Heart left ventricle (tissue), 16 donors: ENCODE measurements at regions not wholly inside any gene's neighbourhood (a gene's known extent, or its start where the extent isn't known, plus 50 kb on each side); places are given as distances from the start of the nearest gene placed in this dataset.

Experiments used
- ATAC-seq, 4 donors: fragments of 200-7000 bp; cut with Tn5 transposase; one replicate each; pipeline ENCODE4 v1.9.1; 2020 to 2022; ENCODE audit warnings: moderate library complexity in 4 of 4, mild to moderate bottlenecking in 3 of 4, moderate number of reproducible peaks in 1 of 4
- DNase-seq, 5 donors: peaks; one replicate each; pipeline ENCODE4 v3.0.0-alpha.2; 2020
- H3K27ac ChIP-seq, 12 donors: fragments of 200-600 bp; sonication (generic) in 4 of 12; one replicate each; pipeline versions ENCODE4 v1.5.0 to v1.8.0; 2016 to 2022; ENCODE audit warnings: mild to moderate bottlenecking in 2 of 12
- H3K27me3 ChIP-seq, 9 donors: fragments of 200-600 bp; sonication (generic) in 2 of 9; one replicate each; pipeline versions ENCODE4 v1.5.1 to v1.8.0; 2016 to 2022; ENCODE audit warnings: mild to moderate bottlenecking in 3 of 9
- H3K36me3 ChIP-seq, 9 donors: fragments of 200-600 bp; sonication (generic) in 2 of 9; one replicate each; pipeline versions ENCODE4 v1.5.0 to v1.8.0; 2018 to 2022; ENCODE audit warnings: mild to moderate bottlenecking in 2 of 9
- H3K4me1 ChIP-seq, 12 donors: fragments of 200-600 bp; sonication (generic) in 4 of 12; one replicate each; pipeline versions ENCODE4 v1.5.0 to v1.8.0; 2016 to 2022; ENCODE audit warnings: mild to moderate bottlenecking in 3 of 12
- H3K4me3 ChIP-seq, 12 donors: fragments of 200-600 bp; sonication (generic) in 4 of 12; one replicate each; pipeline versions ENCODE4 v1.5.0 to v1.8.0; 2017 to 2022; ENCODE audit warnings: mild to moderate bottlenecking in 9 of 12, moderate library complexity in 4 of 12
- H3K9me3 ChIP-seq, 12 donors: fragments of 200-600 bp; sonication (generic) in 4 of 12; one replicate each; pipeline versions ENCODE4 v1.5.0 to v1.8.0; 2016 to 2022; ENCODE audit warnings: mild to moderate bottlenecking in 1 of 12
- CTCF ChIP-seq, 12 donors: fragments of 200-600 bp; sonication (generic) in 4 of 12; IDR thresholded peaks; one replicate each; pipeline versions ENCODE4 v1.5.0 to v1.8.0; 2018 to 2022; ENCODE audit warnings: antibody characterized with exemption in 12 of 12, mild to moderate bottlenecking in 5 of 12
- POLR2A ChIP-seq, 2 donors: fragments of 450-650 bp; IDR thresholded peaks; one replicate each; pipeline ENCODE4 v1.6.1; 2017; ENCODE audit warnings: antibody characterized with exemption in 2 of 2, mild to moderate bottlenecking in 2 of 2, moderate library complexity in 2 of 2
- WGBS, 4 donors: extraction: QIAGEN DNeasy Blood & Tissue Kit in 2 of 4; methylation state at CpG; one replicate each; pipeline versions ENCODE4 v1.1.5 to v1.1.7; 2013 to 2018; 5-methylcytosine and 5-hydroxymethylcytosine counted together
- intact Hi-C, 10 donors: fragments of 100-400 bp; cut with DNase I; formaldehyde crosslinking; loops; one replicate each; pipeline versions ENCODE4 v1.11.1 to v1.14.2; 2022
- microRNA-seq, 4 donors: library from miRNA; unstranded; fragments of <30 nt; microRNA quantifications; one replicate each; pipeline versions ENCODE4 to v1.2.0, GENCODE V29; 2017 to 2020
- donor health status: ischemic (EF 13 %, LVEDD 7.1; RV severe dilation, severe dysfunction).
- donor health status: healthy with polysubstance abuse.
- donor health status: DM: no; HTN: yes; CAD: no.
- donor health status: DM: no; HTN: no; CAD: no.
- donor health status: ischemic (EF 25% LVEDD 6.9; RV normal size, moderate dysfunction).
- donor health status: ischemic (EF 25% LVEDD 5.7; RV mildly dilated, moderate dysfunction).
- donor health status: healthy.
- donor health status: DM: yes; HTN: yes; CAD: no.
- donor health status: ischemic (EF 35%, LVEDD 5.7; RV mildly dilated, moderate dysfunction).
- donor health status: nonischemic (EF 11% LVEDD 7.7; RV severe dilation, severe dysfunction).
- donor health status: DM: yes; HTN: yes; CAD: no.
- donor health status: PGD.
- donor health status: ischemic (EF 29% LVEDD 5.4; RV normal size, mild dysfunction).
- donor health status: nonischemic (EF 23%, LVEDD 6.1; RV moderate dilation, normal function).

GRCh38 chr7:7125963-7126362, 56.4 kb upstream of the C1GALT1 start:
- Histone ChIP-seq H3K36me3 (no peaks in the 10 kb centered on the region), H3K4me1 (peaks cover 0 to 33% (median 0%) of the 10 kb centered on the region in 12 donors), H3K4me3 (no peak overlapping the region), H3K27ac (no peak overlapping the region), H3K27me3 (no peaks in the 10 kb centered on the region), H3K9me3 (no peaks in the 10 kb centered on the region)
- intact Hi-C loops = no loop called here
- 89 to 95% (median 93%) methylated on average over 2 of the region's 2 CpGs for WGBS, 4 donors
- ATAC-seq (no peak), DNase-seq (no peak)
- TF ChIP-seq POLR2A (IDR thresholded peaks at IDR 0.05) (no peak), CTCF (IDR thresholded peaks at IDR 0.05) (no peak)

DNA sequence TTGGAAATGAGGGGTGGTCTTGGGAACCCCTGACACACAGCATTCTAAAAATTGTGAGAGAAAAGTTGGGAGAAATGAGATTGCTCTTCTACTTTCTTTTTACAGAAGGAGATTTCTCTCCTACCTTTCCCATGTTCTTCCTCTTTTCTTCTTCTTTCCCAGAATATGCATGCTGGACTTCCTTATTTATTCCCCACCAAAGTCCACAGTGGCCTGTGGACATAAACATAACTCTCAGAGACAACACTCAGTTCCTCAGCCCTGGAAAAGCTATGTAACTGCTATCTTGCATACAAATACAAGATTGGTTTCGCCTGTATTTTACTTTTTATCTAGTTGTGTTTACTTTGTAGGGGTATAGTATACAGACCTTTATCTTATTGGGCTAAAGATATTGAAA, 54.6 kb upstream of the C1GALT1 start:
- no peak for TF ChIP-seq CTCF (IDR thresholded peaks at IDR 0.05)
- no peak for TF ChIP-seq POLR2A (IDR thresholded peaks at IDR 0.05)
- Histone ChIP-seq H3K4me1 (peaks cover 0 to 20% (median 0%) of the 10 kb centered on the region in 12 donors), H3K4me3 (no peak overlapping the region), H3K27me3 (no peaks in the 10 kb centered on the region), H3K36me3 (no peaks in the 10 kb centered on the region), H3K27ac (no peak overlapping the region), H3K9me3 (no peaks in the 10 kb centered on the region)
- 86 to 93% (median 92%) methylated on average over 1 of the region's 1 CpG for WGBS, 4 donors
- DNase-seq = no peak
- no peak for ATAC-seq
- intact Hi-C loops = no loop called here

- TF ChIP-seq POLR2A (IDR thresholded peaks at IDR 0.05) (no peak), CTCF (IDR thresholded peaks at IDR 0.05) (no peak)
- peaks cover 0 to 9% (median 0%) of the 10 kb centered on the region in 12 donors for H3K4me1 ChIP-seq
- intact Hi-C loops = no loop called here
- 86 to 94% (median 91%) methylated on average over 3 of the region's 3 CpGs for WGBS, 4 donors
- H3K9me3 ChIP-seq = no peaks in the 10 kb centered on the region
- no peaks in the 10 kb centered on the region for H3K36me3 ChIP-seq
- DNase-seq = no peak
- no peak overlapping the region for H3K27ac ChIP-seq
- no peak for ATAC-seq
- H3K27me3 ChIP-seq = no peaks in the 10 kb centered on the region
- H3K4me3 ChIP-seq = no peak overlapping the region
These were observed 53.0 kb upstream of the C1GALT1 start for GRCh38 chr7:7129381-7129780.

DNA sequence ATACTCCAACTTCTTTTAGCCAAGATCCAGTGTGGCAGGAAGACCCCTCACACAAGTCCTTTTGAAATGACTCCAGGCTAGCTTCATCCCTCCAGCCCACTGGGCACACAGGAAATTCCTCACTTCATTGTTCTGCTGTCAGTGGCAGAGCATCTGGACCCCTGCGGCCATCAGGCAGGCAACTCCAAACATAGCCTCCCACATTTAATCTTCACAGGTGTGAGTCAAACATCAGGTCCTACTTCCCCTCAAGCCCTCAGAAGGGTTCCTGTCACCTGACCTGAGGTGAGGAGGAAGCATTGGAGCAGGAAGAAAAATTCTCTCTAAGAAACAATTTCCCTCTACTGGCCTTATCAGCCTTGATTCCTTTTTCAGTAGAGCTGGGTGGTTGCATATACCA, 51.1 kb upstream of the C1GALT1 start:
- Histone ChIP-seq H3K27me3 (no peaks in the 10 kb centered on the region), H3K36me3 (no peaks in the 10 kb centered on the region), H3K27ac (no peak overlapping the region), H3K4me1 (peaks cover 0 to 15% (median 0%) of the 10 kb centered on the region in 12 donors), H3K9me3 (no peaks in the 10 kb centered on the region), H3K4me3 (no peak overlapping the region)
- intact Hi-C loops = no loop called here
- 69 to 87% (median 77%) methylated on average over 1 of the region's 1 CpG for WGBS, 4 donors
- no peak for ATAC-seq
- DNase-seq = no peak
- TF ChIP-seq POLR2A (IDR thresholded peaks at IDR 0.05) (no peak), CTCF (IDR thresholded peaks at IDR 0.05) (no peak)

Small RNA genes in the stretch of these regions (microRNA-seq; reads per million reads assigned to microRNA genes)
- 0 to 0.21 (median 0) reads per million in 4 donors for gene MIR3683
